HG02763 (cell line): ENCODE measurements at regions not wholly inside any gene's neighbourhood (a gene's known extent, or its start where the extent isn't known, plus 50 kb on each side); places are given as distances from the start of the nearest gene placed in this dataset.
"Not testable (repeated sequence)": the region's sequence is repeated elsewhere in the genome, so short reads cannot be mapped to it uniquely, and the experiment has no call there.

Experiments used
- ATAC-seq: cut with Tn5 transposase; IDR thresholded peaks from one replicate; pipeline ENCODE4 v1.9.1; 2021; ENCODE audit warnings: mild to moderate bottlenecking, moderate library complexity; ENCODE audit not compliant: unreplicated experiment

GRCh38 chr16:48011466-48011865, 144.3 kb downstream of the ABCC12 start:
- no peak for ATAC-seq

- ATAC-seq = no peak
Measured at GRCh38 chr16:48008011-48008525, 147.7 kb downstream of the ABCC12 start.

GRCh38 chr16:48004141-48004695, 151.6 kb downstream of the ABCC12 start:
- ATAC-seq = no peak

GRCh38 chr16:48003206-48003907, 152.4 kb downstream of the ABCC12 start:
- no peak for ATAC-seq

GRCh38 chr16:48001324-48001895, 154.4 kb downstream of the ABCC12 start:
- ATAC-seq = no peak

GRCh38 chr16:48000622-48001021, 155.2 kb downstream of the ABCC12 start:
- no peak for ATAC-seq

- no peak for ATAC-seq
Measured at GRCh38 chr16:47999595-47999994, 156.2 kb downstream of the ABCC12 start.

- no peak for ATAC-seq
Measured at GRCh38 chr16:47995354-47995753, 160.4 kb downstream of the ABCC12 start.

GRCh38 chr16:47991491-47991890, 164.3 kb downstream of the ABCC12 start:
- ATAC-seq = no peak

GRCh38 chr16:47990676-47991075, 165.1 kb downstream of the ABCC12 start:
- no peak for ATAC-seq

GRCh38 chr16:47987136-47987535, 168.7 kb downstream of the ABCC12 start:
- no peak for ATAC-seq

GRCh38 chr16:47986031-47986430, 169.8 kb downstream of the ABCC12 start:
- ATAC-seq = no peak

- ATAC-seq = no peak
Measured at GRCh38 chr16:47984669-47985068, 171.1 kb downstream of the ABCC12 start.

GRCh38 chr16:47983999-47984580, 171.7 kb downstream of the ABCC12 start:
- ATAC-seq = no peak

- no peak for ATAC-seq
Measured at GRCh38 chr16:47980212-47980611, 175.6 kb downstream of the ABCC12 start.

- no peak for ATAC-seq
Measured at GRCh38 chr16:47979616-47980182, 176.1 kb downstream of the ABCC12 start.

GRCh38 chr16:47979164-47979520, 176.7 kb downstream of the ABCC12 start:
- ATAC-seq = no peak

GRCh38 chr16:47978491-47979163, 177.2 kb downstream of the ABCC12 start:
- no peak for ATAC-seq

GRCh38 chr16:47977802-47978201, 178.0 kb downstream of the ABCC12 start:
- ATAC-seq = no peak

GRCh38 chr16:47976636-47977210, 179.1 kb downstream of the ABCC12 start:
- no peak for ATAC-seq

GRCh38 chr16:47974971-47975370, 180.8 kb downstream of the ABCC12 start:
- not testable (repeated sequence) for ATAC-seq
